SK-N-MC (cell line): ENCODE measurements at regions not wholly inside any gene's neighbourhood (a gene's known extent, or its start where the extent isn't known, plus 50 kb on each side); places are given as distances from the start of the nearest gene placed in this dataset.

Source experiments
- EZH2 ChIP-seq: fragments of 200-600 bp; sonication (generic); IDR thresholded peaks from one replicate; pipeline ENCODE4 v1.6.1; 2017; ENCODE audit warnings: antibody characterized with exemption
- POLR2AphosphoS5 ChIP-seq: IDR thresholded peaks from 2 replicates; pipeline ENCODE4 v1.6.1; 2012; ENCODE audit warnings: mild to moderate bottlenecking, low read depth, low read length, borderline replicate concordance

- TF ChIP-seq POLR2AphosphoS5 (no peak), EZH2 (no peak)
Measured at GRCh38 chr11:36948460-36949127, 350.6 kb upstream of the RAG2 start.
